ENCODE measurements at regions not wholly inside any gene's neighbourhood (a gene's known extent, or its start where the extent isn't known, plus 50 kb on each side); places are given as distances from the start of the nearest gene placed in this dataset.

GRCh38 chrX:91080822-91081221 lies 353.8 kb upstream of the PABPC5 start:
- no peak for TF ChIP-seq CTCF (conservative IDR thresholded peaks at IDR 0.05; ENCODE audit: low read depth in 2 of 2)
- TF ChIP-seq STAT1 (IDR thresholded peaks at IDR 0.05; ENCODE audit: unreplicated experiment): no peak
- TF ChIP-seq REST (IDR thresholded peaks at IDR 0.05; ENCODE audit: unreplicated experiment): no peak
- no peak for TF ChIP-seq POLR2AphosphoS5 (IDR thresholded peaks at IDR 0.05; ENCODE audit: low read depth)
- no peak for TF ChIP-seq EZH2phosphoT487 (IDR thresholded peaks at IDR 0.05; ENCODE audit: unreplicated experiment)
- TF ChIP-seq EZH2 (IDR thresholded peaks at IDR 0.05; ENCODE audit: low read depth, unreplicated experiment): no peak
- no peak for TF ChIP-seq CREB1 (CRISPR knock-in tag; IDR thresholded peaks at IDR 0.05; ENCODE audit: low read depth)
- TF ChIP-seq NANOG (IDR thresholded peaks at IDR 0.05; ENCODE audit: borderline replicate concordance): no peak
- no peak for TF ChIP-seq JUNB (IDR thresholded peaks at IDR 0.05; ENCODE audit: unreplicated experiment)
- TF ChIP-seq ZNF114 (CRISPR knock-in tag; IDR thresholded peaks at IDR 0.05): no peak

Data from GM23338 (cell line).